Endothelial cell of umbilical vein (primary cell): ENCODE measurements at regions not wholly inside any gene's neighbourhood (a gene's known extent, or its start where the extent isn't known, plus 50 kb on each side); places are given as distances from the start of the nearest gene placed in this dataset.

Experiments
- BruUV-seq: library from RNA; stranded (reverse); fragments of 400-500 nt; replicated peaks from 2 replicates; lab custom pipeline; 2021; lab: Mats Ljungman, UMichigan
- CTCF ChIA-PET: fragments of 300-600, 350-600 bp; sonication (Branson Sonifier 250); formaldehyde crosslinking; loops from one replicate; lab custom pipeline; 2021; ENCODE audit warnings: antibody characterized with exemption, inconsistent platforms; lab: Charles Lee
- POLR2A ChIA-PET: fragments of 300-600, 350-600 bp; sonication (Branson Sonifier 250); formaldehyde crosslinking; loops from one replicate; lab custom pipeline; 2021; ENCODE audit warnings: antibody characterized with exemption, inconsistent platforms; lab: Charles Lee
- DNase-seq: peaks from one replicate; pipeline ENCODE4 v3.0.0-alpha.2; 2011; ENCODE audit warnings: low read depth, low spot score
- FAIRE-seq: peaks from 2 replicates; lab custom pipeline; 2011; peaks lifted over from hg19 to GRCh38; lab: Jason Lieb, UNC
- H2AFZ ChIP-seq: 2 replicates; pipeline ENCODE4 v1.6.0; 2012; ENCODE audit warnings: low read depth, low read length, control low read depth, inconsistent platforms
- H3K27ac ChIP-seq: 2 replicates; pipeline ENCODE4 v1.5.1; 2011; ENCODE audit warnings: low read depth, mild to moderate bottlenecking, control low read depth, low read length, moderate library complexity; ENCODE audit not compliant: insufficient read depth
- H3K27me3 ChIP-seq, 2 experiments: 2 replicates each; pipeline versions ENCODE4 v1.6.0 to v1.6.1; 2011; ENCODE audit warnings: low read length in 2 of 2, mixed read lengths in 1 of 2; ENCODE audit not compliant: control insufficient read depth in 2 of 2, insufficient read depth in 2 of 2
- H3K36me3 ChIP-seq, 2 experiments: 2 replicates in 1 of 2; 3 replicates in 1 of 2; pipeline ENCODE4 v1.5.1; 2011; ENCODE audit warnings: low read length in 2 of 2, mild to moderate bottlenecking in 1 of 2, moderate library complexity in 1 of 2; ENCODE audit not compliant: control insufficient read depth in 2 of 2, insufficient read depth in 2 of 2; ENCODE audit errors: extremely low read depth in 1 of 2
- H3K4me1 ChIP-seq: 3 replicates; pipeline ENCODE4 v1.5.1; 2011; ENCODE audit warnings: mild to moderate bottlenecking, low read length; ENCODE audit not compliant: control insufficient read depth, insufficient read depth; ENCODE audit errors: extremely low read depth
- H3K4me2 ChIP-seq: 2 replicates; pipeline ENCODE4 v1.6.1; 2011; ENCODE audit warnings: low read length, control low read depth, mixed read lengths; ENCODE audit not compliant: insufficient read depth
- H3K4me3 ChIP-seq, 3 experiments: fragments of 200-600 bp in 1 of 3; sonication (generic), shearing (Covaris generic) in 1 of 3; replicated peaks in 1 of 3; 2 replicates each; pipeline ENCODE4 v1.5.1; 2011 to 2016; ENCODE audit warnings: control low read depth in 3 of 3, low read length in 3 of 3, mild to moderate bottlenecking in 2 of 3, inconsistent platforms in 1 of 3, low read depth in 1 of 3, moderate library complexity in 1 of 3; ENCODE audit not compliant: insufficient read depth in 1 of 3
- H3K79me2 ChIP-seq: 2 replicates; pipeline ENCODE4 v1.6.0; 2012; ENCODE audit warnings: low read length, inconsistent platforms; ENCODE audit not compliant: control insufficient read depth, insufficient read depth
- H3K9ac ChIP-seq: replicated peaks from 2 replicates; pipeline ENCODE3; 2011; ENCODE audit warnings: low read length, control low read depth; ENCODE audit not compliant: insufficient read depth; ENCODE audit errors: extremely low read depth
- H3K9me1 ChIP-seq: replicated peaks from 3 replicates; pipeline ENCODE4 v1.6.0; 2011; ENCODE audit warnings: mild to moderate bottlenecking, low read length; ENCODE audit not compliant: control insufficient read depth, insufficient read depth; ENCODE audit errors: extremely low read depth
- H3K9me3 ChIP-seq: replicated peaks from 2 replicates; pipeline ENCODE4 v1.5.1; 2012; ENCODE audit warnings: low read length, inconsistent platforms; ENCODE audit not compliant: control insufficient read depth, insufficient read depth
- H4K20me1 ChIP-seq: replicated peaks from 2 replicates; pipeline ENCODE3; 2011; ENCODE audit warnings: mild to moderate bottlenecking, low read length; ENCODE audit not compliant: control insufficient read depth, insufficient read depth; ENCODE audit errors: extremely low read depth
- EZH2 ChIP-seq: IDR thresholded peaks from 2 replicates; pipeline ENCODE4 v1.6.1; 2012; ENCODE audit warnings: borderline replicate concordance, low read depth, mild to moderate bottlenecking, moderate library complexity, low read length, inconsistent platforms; ENCODE audit not compliant: severe bottlenecking
- FOS ChIP-seq: IDR thresholded peaks from 2 replicates; pipeline ENCODE4 v1.6.1; 2011; ENCODE audit warnings: mild to moderate bottlenecking, low read length, moderate library complexity, borderline replicate concordance; ENCODE audit not compliant: insufficient read depth
- GATA2 ChIP-seq: IDR thresholded peaks from 2 replicates; pipeline ENCODE4 v1.7.0; 2011; ENCODE audit warnings: low read depth, mild to moderate bottlenecking, moderate library complexity, mixed read lengths, low read length; ENCODE audit not compliant: insufficient read length, insufficient read depth
- JUN ChIP-seq: IDR thresholded peaks from 2 replicates; pipeline ENCODE4 v1.6.1; 2011; ENCODE audit warnings: borderline replicate concordance, low read depth; ENCODE audit not compliant: insufficient read length, insufficient read depth
- MYC ChIP-seq: IDR thresholded peaks from one replicate; pipeline ENCODE4 v1.6.1; 2011; ENCODE audit warnings: mild to moderate bottlenecking, low read depth, low read length
- POLR2AphosphoS5 ChIP-seq: IDR thresholded peaks from 2 replicates; pipeline ENCODE4 v1.6.1; 2012; ENCODE audit warnings: low read depth, mild to moderate bottlenecking, control low read depth, low read length, moderate library complexity; ENCODE audit not compliant: insufficient read depth
- dilution Hi-C: fragments of 300-500 bp; cut with MboI; formaldehyde crosslinking; loops from one replicate; pipeline ENCODE4 v1.15.0; 2019; ENCODE audit warnings: low sequenced_read_pairs; ENCODE audit not compliant: extremely low pct_ligation_motif_present
- intact Hi-C: fragments of 100-400 bp; cut with micrococcal nuclease; formaldehyde crosslinking; loops from one replicate; pipeline ENCODE4 v1.10.0; 2022
- TF ChIP-seq, protein P1 (sequence below), 2 donors: IDR thresholded peaks; 1 replicate in 1 of 2; 2 replicates in 1 of 2; pipeline ENCODE4 v1.5.1; 2011; ENCODE audit warnings: low read length in 2 of 2, mild to moderate bottlenecking in 2 of 2, moderate library complexity in 2 of 2, control low read depth in 1 of 2, inconsistent platforms in 1 of 2, low read depth in 1 of 2; ENCODE audit not compliant: insufficient read depth in 1 of 2; ENCODE audit errors: extremely low read depth in 1 of 2
- TF ChIP-seq, protein P2 (sequence below): IDR thresholded peaks from 2 replicates; pipeline ENCODE4 v1.6.1; 2011; ENCODE audit not compliant: insufficient read depth, insufficient read length

GRCh38 chr11:130979386-130979972 is 63.2 kb upstream of the SNX19 start:
- Histone ChIP-seq H3K9ac (no peak overlapping the region), H3K9me3 (no peaks in the 10 kb centered on the region), H4K20me1 (no peaks in the 10 kb centered on the region), H3K79me2 (no peaks in the 10 kb centered on the region), H2AFZ (no peak overlapping the region), H3K4me2 (no peak overlapping the region), H3K36me3 (no peaks in the 10 kb centered on the region), H3K27ac (no peak overlapping the region), H3K4me3 (no peak overlapping the region), H3K9me1 (no peaks in the 10 kb centered on the region), H3K27me3 (no peaks in the 10 kb centered on the region), H3K4me1 (no peaks in the 10 kb centered on the region)
- ChIA-PET CTCF (interaction anchor here (1.0 to 1.6 kb wide), 3 partner anchors 54 to 695 kb away, joined by 3 to 8 read pairs (median 3); no protein-coding TSS in a partner anchor), POLR2A (no interaction called here)
- BruUV-seq = no TSS peak
- FAIRE-seq = no peak
- intact Hi-C loops = loop anchor here (2.0 kb wide), 1 partner anchor 57 kb away; no protein-coding TSS in a partner anchor
- DNase-seq = peak; percentile 20
- no peak for TF ChIP-seq EZH2
- no peak for TF ChIP-seq FOS
- TF ChIP-seq, protein P1, sequence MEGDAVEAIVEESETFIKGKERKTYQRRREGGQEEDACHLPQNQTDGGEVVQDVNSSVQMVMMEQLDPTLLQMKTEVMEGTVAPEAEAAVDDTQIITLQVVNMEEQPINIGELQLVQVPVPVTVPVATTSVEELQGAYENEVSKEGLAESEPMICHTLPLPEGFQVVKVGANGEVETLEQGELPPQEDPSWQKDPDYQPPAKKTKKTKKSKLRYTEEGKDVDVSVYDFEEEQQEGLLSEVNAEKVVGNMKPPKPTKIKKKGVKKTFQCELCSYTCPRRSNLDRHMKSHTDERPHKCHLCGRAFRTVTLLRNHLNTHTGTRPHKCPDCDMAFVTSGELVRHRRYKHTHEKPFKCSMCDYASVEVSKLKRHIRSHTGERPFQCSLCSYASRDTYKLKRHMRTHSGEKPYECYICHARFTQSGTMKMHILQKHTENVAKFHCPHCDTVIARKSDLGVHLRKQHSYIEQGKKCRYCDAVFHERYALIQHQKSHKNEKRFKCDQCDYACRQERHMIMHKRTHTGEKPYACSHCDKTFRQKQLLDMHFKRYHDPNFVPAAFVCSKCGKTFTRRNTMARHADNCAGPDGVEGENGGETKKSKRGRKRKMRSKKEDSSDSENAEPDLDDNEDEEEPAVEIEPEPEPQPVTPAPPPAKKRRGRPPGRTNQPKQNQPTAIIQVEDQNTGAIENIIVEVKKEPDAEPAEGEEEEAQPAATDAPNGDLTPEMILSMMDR (IDR thresholded peaks at IDR 0.05; ENCODE audit: extremely low read depth in 1 of 2, insufficient read depth in 1 of 2, low read depth in 1 of 2, low read length in 2 of 2) = peak; percentile 14 to 28
- TF ChIP-seq POLR2AphosphoS5 = no peak
- TF ChIP-seq GATA2 = no peak
- TF ChIP-seq MYC = no peak
- no peak for TF ChIP-seq JUN
- TF ChIP-seq, protein P2, sequence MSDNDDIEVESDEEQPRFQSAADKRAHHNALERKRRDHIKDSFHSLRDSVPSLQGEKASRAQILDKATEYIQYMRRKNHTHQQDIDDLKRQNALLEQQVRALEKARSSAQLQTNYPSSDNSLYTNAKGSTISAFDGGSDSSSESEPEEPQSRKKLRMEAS = no peak
- dilution Hi-C loops = no loop called here
